OCI-LY1 (cell line): ENCODE measurements at regions not wholly inside any gene's neighbourhood (a gene's known extent, or its start where the extent isn't known, plus 50 kb on each side); places are given as distances from the start of the nearest gene placed in this dataset.

Source experiments
- EZH2 ChIP-seq: fragments of 200-600 bp; sonication (generic), shearing (Covaris generic); IDR thresholded peaks from 2 replicates; pipeline ENCODE4 v1.8.0; 2017; ENCODE audit warnings: borderline replicate concordance, mixed run types, mild to moderate bottlenecking, antibody characterized with exemption, low read length, moderate library complexity, mixed read lengths
- TF ChIP-seq, protein P1 (sequence below): fragments of 200-600 bp; sonication (generic), shearing (Covaris generic); IDR thresholded peaks from 2 replicates; pipeline ENCODE4 v1.5.1; 2017; ENCODE audit warnings: mild to moderate bottlenecking, antibody characterized with exemption, low read length, moderate library complexity, mixed read lengths

DNA sequence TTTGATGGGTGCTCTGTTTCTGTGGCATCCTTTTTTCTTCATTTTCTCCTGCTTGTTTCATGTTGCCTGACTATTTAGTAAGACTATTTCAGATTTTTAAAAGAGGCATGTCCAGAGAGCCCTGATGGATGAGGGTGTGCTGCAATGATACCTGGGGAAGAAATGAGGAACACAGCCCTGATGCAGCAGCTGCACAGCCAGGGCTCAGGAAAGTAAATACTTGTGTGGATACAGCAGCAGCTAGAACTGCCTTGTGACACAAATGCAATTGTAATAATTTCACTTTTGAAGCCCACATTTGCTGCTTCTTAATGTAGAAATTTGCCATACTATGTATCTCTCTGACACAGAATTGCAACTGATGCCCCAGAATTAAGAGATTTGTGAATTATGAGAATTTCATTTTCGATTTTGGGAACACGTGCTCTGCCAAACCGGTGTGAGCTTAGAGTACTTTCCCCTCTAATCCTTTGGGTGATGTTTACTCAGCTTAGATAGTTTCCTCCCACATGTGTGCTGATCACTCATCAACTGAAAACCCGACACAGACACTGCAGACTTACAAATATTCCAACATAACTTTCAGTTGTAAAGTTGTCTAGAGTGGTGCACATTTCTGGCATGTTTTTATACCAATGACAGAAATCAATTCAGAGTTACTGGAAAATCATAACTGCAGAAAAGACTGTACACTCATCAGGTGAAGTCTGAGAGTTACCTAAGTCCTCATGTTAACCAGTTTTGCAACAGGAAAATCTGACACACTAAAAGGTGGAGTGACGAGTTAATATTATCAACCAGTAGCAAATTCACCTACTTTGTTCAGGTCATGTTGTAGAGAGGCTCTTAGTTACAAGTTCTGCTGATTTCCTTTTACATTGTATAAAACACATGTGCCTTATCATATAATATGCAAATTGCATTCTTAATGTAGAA lies 383.4 kb downstream of the CBLN2 start:
- TF ChIP-seq, protein P1, sequence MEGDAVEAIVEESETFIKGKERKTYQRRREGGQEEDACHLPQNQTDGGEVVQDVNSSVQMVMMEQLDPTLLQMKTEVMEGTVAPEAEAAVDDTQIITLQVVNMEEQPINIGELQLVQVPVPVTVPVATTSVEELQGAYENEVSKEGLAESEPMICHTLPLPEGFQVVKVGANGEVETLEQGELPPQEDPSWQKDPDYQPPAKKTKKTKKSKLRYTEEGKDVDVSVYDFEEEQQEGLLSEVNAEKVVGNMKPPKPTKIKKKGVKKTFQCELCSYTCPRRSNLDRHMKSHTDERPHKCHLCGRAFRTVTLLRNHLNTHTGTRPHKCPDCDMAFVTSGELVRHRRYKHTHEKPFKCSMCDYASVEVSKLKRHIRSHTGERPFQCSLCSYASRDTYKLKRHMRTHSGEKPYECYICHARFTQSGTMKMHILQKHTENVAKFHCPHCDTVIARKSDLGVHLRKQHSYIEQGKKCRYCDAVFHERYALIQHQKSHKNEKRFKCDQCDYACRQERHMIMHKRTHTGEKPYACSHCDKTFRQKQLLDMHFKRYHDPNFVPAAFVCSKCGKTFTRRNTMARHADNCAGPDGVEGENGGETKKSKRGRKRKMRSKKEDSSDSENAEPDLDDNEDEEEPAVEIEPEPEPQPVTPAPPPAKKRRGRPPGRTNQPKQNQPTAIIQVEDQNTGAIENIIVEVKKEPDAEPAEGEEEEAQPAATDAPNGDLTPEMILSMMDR, result no peak
- TF ChIP-seq EZH2, result no peak
